ENCODE measurements at regions not wholly inside any gene's neighbourhood (a gene's known extent, or its start where the extent isn't known, plus 50 kb on each side); places are given as distances from the start of the nearest gene placed in this dataset.

DNA sequence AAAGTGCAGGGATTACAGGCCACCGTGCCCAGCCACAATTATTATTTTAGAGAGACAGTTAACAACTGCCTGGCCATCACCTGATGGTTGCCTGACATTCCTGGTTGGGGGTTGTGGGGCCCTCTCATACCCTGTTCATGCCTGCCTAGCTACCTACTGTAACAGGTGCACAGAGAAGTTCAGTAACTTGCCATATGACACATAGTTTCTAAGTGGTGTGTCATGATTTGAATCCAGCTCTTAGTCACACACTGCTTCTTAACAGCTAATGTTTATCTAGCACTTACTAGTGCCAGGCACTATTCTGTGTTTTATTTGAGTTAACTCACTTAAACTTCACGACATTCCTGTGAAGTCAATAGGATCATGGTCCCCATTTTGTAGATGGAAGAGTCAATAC is 122.7 kb upstream of the JADE1 start:
- TF ChIP-seq POLR2AphosphoS5 (IDR thresholded peaks at IDR 0.05): no peak
- TF ChIP-seq, protein P1, sequence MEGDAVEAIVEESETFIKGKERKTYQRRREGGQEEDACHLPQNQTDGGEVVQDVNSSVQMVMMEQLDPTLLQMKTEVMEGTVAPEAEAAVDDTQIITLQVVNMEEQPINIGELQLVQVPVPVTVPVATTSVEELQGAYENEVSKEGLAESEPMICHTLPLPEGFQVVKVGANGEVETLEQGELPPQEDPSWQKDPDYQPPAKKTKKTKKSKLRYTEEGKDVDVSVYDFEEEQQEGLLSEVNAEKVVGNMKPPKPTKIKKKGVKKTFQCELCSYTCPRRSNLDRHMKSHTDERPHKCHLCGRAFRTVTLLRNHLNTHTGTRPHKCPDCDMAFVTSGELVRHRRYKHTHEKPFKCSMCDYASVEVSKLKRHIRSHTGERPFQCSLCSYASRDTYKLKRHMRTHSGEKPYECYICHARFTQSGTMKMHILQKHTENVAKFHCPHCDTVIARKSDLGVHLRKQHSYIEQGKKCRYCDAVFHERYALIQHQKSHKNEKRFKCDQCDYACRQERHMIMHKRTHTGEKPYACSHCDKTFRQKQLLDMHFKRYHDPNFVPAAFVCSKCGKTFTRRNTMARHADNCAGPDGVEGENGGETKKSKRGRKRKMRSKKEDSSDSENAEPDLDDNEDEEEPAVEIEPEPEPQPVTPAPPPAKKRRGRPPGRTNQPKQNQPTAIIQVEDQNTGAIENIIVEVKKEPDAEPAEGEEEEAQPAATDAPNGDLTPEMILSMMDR (IDR thresholded peaks at IDR 0.05): no peak
- no peak for TF ChIP-seq POLR2A (IDR thresholded peaks at IDR 0.05)
- no peak for TF ChIP-seq EP300 (IDR thresholded peaks at IDR 0.05)

Measured in suprapubic skin (tissue), 4 donors.